GM10248 (cell line): ENCODE measurements at regions not wholly inside any gene's neighbourhood (a gene's known extent, or its start where the extent isn't known, plus 50 kb on each side); places are given as distances from the start of the nearest gene placed in this dataset.
"Not testable (repeated sequence)": the region's sequence is repeated elsewhere in the genome, so short reads cannot be mapped to it uniquely, and the experiment has no call there.

Source experiments
- CTCF ChIA-PET: fragments of 300-600 bp; sonication (Branson Sonifier 250); formaldehyde crosslinking; extraction: SDS; loops from one replicate; lab custom pipeline; 2021; ENCODE audit warnings: antibody characterized with exemption; lab: Yijun Ruan, JAX
- POLR2A ChIA-PET: fragments of 350-650 bp; sonication (Branson Sonifier 250); formaldehyde crosslinking; extraction: SDS; loops from one replicate; lab custom pipeline; 2020; ENCODE audit warnings: antibody characterized with exemption; lab: Yijun Ruan, JAX
- DNase-seq: peaks from one replicate; pipeline ENCODE4 v3.0.0; 2012; ENCODE audit errors: extremely low spot score
- TF ChIP-seq, protein P1 (sequence below): IDR thresholded peaks from 2 replicates; pipeline ENCODE4 v1.5.1; 2012; ENCODE audit warnings: mild to moderate bottlenecking, low read depth; ENCODE audit errors: extremely low read depth, missing control alignments, control extremely low read depth

DNA sequence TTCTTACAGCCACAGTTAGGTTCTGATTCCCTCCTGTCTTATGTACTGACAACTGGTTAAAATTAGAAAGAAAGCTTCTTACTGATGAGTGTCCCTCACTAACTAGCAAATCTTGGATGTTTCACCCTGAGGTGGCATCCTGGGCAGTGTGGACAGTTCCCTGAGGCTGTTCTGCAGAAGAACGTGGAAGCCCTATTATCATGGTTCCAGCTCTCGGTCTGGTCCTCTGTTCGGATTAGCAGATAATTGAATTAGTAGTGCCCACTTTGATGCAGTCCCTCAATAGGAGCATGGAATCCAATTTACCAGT lies 381.7 kb upstream of the NT5C1B start:
- no peak for DNase-seq
- TF ChIP-seq, protein P1, sequence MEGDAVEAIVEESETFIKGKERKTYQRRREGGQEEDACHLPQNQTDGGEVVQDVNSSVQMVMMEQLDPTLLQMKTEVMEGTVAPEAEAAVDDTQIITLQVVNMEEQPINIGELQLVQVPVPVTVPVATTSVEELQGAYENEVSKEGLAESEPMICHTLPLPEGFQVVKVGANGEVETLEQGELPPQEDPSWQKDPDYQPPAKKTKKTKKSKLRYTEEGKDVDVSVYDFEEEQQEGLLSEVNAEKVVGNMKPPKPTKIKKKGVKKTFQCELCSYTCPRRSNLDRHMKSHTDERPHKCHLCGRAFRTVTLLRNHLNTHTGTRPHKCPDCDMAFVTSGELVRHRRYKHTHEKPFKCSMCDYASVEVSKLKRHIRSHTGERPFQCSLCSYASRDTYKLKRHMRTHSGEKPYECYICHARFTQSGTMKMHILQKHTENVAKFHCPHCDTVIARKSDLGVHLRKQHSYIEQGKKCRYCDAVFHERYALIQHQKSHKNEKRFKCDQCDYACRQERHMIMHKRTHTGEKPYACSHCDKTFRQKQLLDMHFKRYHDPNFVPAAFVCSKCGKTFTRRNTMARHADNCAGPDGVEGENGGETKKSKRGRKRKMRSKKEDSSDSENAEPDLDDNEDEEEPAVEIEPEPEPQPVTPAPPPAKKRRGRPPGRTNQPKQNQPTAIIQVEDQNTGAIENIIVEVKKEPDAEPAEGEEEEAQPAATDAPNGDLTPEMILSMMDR: no peak
- CTCF ChIA-PET: interaction anchor here (0.9 kb wide), 1 partner anchor 8 kb away, joined by 3 read pairs; no protein-coding TSS in a partner anchor

GRCh38 chr2:18966131-18966530 lies 376.8 kb upstream of the NT5C1B start:
- ChIA-PET POLR2A (no interaction called here), CTCF (interaction anchor here (1.3 kb wide), 1 partner anchor 16 kb away, joined by 3 read pairs; no protein-coding TSS in a partner anchor)
- DNase-seq: no peak
- TF ChIP-seq, protein P1: no peak

More for the DNA sequence above, 381.7 kb upstream of the NT5C1B start:
- POLR2A ChIA-PET: no interaction called here

- POLR2A ChIA-PET, DNase-seq: not testable (repeated sequence)
- CTCF ChIA-PET: interaction anchor here (1.6 kb wide), 2 partner anchors 13 to 21 kb away, joined by 3 read pairs; no protein-coding TSS in a partner anchor
Observed at GRCh38 chr2:18963739-18964256, 374.4 kb upstream of the NT5C1B start.

DNA sequence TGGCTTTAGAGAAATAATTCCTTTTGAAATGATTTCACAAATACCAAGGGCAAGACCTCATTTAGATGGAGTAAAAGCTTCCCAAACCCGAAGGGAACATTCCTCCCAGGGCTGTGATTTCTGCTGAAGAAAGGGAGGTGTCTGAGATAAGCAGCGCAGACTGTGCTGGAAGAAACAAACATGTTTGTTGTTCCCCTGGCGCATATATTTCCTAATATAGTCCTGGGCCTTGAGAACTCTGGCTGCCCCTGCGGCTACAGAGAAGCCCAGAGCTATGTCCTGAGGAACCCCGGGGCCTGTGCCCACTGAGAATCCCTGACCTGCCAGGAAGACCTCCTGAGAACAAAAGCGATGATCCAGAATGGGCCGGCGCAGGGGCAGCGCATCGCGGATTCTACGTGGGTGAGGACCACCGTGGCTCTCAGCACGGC lies 372.6 kb upstream of the NT5C1B start:
- TF ChIP-seq, protein P1: no peak
- ChIA-PET POLR2A (no interaction called here), CTCF (interaction anchor here (0.9 to 1.6 kb wide), 2 partner anchors 12 to 20 kb away, joined by 3 read pairs; no protein-coding TSS in a partner anchor)
- DNase-seq: no peak

DNA sequence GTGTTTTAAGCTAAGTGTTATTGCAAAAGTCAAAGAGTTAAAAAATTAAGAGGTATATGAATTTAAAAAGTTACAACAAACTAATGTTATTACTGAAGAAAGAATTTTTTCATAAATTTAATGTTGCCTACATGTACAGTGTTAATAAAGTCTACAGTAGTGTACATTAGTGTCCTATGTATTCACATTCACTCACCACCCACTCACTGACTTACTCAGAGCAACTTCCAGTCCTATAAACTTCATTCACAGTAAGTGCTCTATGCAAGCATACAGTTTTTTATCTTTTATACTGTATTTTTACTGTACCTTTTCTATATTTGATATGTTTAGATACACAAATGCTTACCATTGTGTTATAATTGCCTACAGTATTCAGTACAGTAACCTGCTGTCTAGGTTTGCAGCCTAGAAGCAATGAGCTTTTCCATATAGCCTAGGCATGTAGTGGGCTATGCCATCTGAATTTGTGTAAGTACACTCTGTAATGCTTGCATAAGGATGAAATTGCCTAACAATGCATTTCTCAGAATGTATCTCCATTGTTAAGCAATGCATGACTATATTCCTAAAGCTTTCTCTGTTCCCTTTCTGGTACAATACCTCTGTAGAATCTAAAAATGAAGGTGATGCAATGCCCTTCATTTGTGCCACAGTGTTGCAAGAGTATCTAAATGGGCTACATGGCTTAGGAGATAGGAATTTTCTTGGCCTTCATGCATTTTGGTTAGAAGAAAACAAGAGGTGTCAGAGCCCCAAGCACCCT lies 370.8 kb upstream of the NT5C1B start:
- no peak for DNase-seq
- ChIA-PET POLR2A (no interaction called here), CTCF (interaction anchor here (1.6 kb wide), 1 partner anchor 29 kb away, joined by 4 read pairs; no protein-coding TSS in a partner anchor)
- TF ChIP-seq, protein P1: no peak

- CTCF ChIA-PET: interaction anchor here (1.6 kb wide), 1 partner anchor 29 kb away, joined by 4 read pairs; no protein-coding TSS in a partner anchor
- DNase-seq: no peak
- POLR2A ChIA-PET: no interaction called here
- TF ChIP-seq, protein P1: no peak
Observed at GRCh38 chr2:18959200-18959599, 369.8 kb upstream of the NT5C1B start.

DNA sequence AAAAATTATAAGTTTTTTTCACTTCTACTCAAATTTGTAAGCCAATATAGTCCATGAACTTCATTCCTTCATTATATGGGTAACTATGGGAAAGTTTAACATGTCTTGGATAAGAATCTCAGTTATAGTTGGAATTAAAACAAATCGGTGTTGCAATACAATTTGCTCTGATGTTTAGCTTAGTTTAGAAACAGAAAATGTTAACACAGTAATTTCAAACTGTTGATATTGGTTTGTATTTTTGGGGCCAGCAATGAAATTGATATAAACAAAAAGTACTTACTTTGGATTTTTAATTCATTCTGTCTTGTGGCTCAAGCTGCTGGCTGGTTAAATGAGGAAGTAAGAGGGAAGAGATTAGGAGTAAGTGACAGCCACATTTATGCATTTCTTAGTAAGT lies 368.5 kb upstream of the NT5C1B start:
- CTCF ChIA-PET: no interaction called here
- POLR2A ChIA-PET: no interaction called here
- no peak for DNase-seq
- TF ChIP-seq, protein P1: no peak
